ENCODE measurements at regions not wholly inside any gene's neighbourhood (a gene's known extent, or its start where the extent isn't known, plus 50 kb on each side); places are given as distances from the start of the nearest gene placed in this dataset.

DNA sequence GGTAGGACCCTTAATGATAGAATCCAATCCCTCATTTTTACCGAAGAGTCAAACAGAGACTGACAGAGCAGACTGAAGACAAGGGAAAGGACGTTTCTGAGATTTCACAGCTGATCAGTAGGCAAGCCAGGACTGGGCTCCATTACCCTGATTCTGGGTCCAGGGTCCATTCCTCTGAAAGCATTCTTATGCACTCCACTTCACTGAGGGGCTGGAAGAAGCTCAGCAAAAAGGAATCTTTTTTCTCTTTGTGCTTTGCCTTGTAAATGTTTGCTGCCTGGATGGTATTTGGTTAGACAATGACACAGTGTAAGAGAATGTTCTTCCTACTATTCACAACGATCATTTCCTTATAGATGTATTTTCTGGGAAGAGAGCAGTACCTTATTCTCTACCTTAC, 331.3 kb upstream of the PROX1 start:
- DNase-seq, result no peak

DNA sequence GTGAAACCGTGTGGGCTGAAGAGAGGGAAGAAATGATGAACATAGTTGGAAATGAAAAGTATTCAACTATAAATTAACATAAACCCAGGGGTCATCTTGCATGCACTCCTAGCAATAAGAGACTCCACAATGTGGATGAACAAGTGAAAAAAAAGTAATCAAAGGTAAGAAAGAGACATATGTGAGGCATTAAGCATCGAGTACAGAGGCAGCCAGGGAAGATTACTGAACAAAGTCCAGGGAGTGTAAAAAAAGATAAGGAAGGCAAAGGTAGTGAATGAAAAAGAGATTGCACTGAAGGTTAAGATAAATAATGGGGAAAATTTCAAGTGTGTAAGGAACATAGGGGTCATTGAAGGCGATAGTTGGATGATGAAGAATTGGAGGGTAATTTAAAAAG, 330.8 kb upstream of the PROX1 start:
- DNase-seq, result no peak

DNA sequence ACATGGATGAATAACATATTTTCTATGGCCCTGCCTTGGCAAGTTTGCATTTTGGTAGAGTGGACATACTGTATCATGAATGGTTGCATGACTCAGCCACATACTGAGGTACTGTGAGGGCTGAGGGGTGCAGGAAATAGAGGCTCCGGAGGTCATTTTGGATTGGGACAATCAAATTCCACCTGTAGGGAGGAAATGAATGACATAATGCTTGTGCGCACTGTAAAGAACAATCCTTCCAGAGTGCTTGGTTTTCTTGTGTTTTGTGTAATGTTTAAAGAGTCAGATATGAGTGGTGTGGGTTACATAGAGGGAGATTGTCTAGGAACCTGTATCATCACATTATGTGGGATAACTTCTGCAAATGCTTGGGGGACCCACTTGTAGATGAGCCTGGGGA, 329.9 kb upstream of the PROX1 start:
- DNase-seq, result no peak

DNA sequence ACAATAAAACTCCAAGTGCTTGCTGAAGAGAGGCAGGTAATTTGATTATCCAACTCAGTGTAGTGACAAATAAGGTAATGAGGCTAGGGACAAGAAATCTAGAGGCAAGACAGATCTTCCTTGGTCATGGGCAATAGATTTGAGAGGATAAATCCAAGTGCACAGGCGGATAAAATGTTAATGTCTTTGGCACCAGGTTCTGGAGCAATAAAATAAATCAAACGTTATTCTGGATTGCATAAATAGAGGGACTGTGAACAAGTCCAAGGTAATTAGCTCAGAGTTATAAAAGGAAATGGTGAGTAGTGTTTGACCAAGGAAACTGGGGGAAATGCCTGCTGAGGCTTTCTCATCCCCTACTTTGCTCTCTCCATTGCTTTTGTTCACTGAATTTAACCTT, 329.3 kb upstream of the PROX1 start:
- peak; percentile 64 for DNase-seq

DNA sequence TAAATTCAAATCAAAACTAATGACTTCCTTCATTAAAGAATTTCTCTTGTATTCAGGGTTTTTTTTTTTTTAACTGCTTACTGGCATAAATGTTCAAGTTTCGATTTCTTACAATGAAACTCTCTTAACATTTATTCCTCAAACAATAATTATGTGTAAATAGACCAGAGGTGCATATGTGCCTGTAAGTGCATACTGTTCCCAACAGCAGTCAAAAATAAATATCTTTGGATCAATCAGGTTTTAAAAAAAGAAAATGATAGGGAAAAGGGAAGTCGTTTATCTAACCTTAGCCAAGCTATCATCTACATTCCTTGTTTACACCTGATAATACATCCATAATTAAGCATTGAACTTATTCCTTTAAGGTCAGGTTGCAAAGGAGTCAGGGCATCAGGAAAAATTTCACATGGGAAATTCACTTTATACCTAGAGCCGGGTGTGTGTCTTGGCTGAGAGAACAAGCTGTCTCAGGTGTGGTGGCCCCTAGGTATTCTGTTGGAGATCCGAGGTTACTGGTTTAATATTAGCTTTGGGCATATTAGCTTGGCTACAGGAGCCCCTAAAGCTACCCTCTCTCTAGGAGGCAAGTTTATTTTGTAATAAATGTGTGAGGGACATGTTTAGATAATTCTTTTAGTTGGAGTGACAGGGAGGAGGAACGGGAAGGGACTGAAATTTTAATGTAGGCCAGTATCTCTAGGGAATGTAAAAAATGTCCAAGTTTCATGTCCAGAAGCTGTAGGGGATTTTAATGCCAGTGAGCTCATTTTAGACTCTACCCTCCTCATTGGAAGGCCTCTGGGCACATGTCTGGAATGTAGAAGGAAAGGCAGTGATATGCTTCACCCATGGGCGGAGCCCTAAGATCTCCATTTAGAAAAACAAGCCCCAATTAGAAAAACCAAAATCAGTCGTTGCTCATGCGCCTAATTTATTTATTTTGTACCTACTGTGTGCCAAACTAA, 327.9 kb upstream of the PROX1 start:
- peak; percentile 13 for DNase-seq

DNA sequence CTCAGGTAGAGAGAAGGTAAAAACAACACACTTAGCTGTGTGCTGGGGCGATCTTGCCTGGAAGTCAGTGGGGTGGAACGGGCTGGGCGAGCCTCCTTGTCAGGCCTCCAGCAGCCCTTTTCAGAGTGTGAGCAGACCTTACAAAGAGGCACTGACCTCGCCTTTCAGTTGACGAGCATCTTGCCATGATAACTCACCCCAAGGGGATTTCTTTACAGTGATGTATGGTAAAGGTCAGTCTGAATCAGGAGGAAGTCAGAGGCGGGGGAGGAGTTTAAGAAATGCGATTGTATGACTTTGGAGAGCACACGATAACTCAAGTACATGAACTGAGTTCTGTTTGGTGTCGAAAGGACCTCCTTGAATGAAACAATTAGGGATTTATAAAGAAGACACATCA, 326.5 kb upstream of the PROX1 start:
- DNase-seq, result no peak

DNA sequence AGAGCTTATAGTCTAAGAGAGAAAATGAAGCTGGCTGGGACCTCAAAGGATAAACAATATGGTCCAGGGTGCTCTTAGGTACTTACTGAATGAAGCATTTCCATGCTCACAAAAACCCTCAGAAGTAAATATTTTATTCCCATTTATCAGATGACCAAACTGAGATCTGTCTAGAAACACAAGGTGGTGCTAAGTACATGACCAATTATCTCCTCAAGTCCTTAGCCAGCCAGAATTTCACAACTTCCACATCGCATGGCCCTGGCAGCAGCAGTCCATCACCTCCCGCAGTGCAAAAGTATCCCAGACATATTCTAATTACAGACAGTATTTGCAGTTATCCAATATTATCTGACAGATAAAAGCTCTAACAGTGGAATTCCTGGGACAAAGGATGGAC, 321.7 kb upstream of the PROX1 start:
- peak; percentile 77 for DNase-seq

DNA sequence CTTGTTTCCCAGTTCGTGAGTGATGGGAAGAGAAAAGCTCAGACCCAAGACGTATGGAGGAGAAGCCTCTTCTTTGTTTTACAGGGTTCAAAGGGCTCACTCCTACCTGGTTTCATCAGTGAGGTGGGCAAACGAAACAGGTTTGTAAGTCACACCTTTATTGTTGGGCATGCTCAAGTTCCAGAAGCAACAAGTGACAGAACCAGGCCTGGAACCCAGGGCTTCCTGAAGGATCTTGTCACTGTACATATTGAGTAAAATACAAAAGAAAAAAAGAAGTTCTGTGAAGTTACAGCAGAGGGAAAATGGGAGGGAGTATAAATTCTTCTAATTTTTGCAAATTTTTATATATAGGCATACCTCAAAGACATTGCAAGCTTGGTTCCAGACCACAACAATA, 320.9 kb upstream of the PROX1 start:
- no peak for DNase-seq

DNA sequence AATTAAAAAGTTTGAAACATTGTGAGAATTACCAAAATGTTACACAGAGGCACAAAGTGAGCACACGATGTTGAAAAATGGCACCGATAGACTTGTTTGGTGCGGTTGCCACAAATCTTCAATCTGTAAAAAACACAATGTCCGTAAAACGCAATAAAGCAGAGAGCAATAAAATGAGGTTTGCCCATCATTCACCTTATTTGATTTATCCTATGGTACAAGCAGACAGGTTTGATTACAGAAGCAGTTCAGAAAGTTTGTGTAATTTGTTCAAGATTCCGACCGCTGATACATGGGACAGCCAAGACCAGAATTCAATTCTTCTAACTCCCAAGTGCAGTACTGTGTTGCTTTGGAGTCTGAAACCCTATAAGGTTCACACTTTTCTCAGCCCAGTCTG, 318.3 kb upstream of the PROX1 start:
- no peak for DNase-seq

DNA sequence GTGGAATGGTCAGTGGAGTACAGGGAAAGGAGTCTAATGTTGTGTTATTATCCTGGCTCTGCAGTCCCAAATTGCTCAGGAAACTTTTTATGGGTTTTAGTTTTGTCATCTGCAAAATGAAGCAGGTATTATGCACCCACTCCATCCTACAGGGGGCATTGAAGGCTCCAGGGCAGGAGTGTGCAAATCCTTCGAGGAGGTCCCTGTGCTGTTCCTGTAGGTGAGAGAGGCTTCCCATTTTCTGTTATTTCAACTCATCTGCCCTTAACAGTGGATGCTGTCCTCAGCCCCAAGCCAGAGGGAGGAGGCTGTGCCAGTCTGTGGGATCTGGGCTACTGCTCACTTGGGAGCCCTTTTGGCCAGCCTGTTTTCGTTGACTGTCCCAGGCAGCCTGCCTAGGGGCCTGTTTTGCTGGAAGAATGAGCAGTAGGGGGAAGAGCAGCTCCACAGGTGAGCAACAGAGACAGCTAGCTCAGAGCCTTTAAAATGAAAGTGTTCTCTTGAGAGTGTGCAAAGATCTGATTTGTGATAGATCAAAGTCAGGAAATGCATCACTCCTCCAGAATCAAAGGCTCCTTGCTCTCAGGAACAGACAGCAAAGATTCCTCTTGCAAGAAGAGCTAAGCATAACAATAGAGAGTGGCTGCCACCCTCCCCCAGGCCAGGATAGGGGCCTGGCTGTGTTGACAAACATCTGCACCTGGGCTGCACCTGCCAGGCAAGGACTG, 317.6 kb upstream of the PROX1 start:
- peak; percentile 88 for DNase-seq

DNA sequence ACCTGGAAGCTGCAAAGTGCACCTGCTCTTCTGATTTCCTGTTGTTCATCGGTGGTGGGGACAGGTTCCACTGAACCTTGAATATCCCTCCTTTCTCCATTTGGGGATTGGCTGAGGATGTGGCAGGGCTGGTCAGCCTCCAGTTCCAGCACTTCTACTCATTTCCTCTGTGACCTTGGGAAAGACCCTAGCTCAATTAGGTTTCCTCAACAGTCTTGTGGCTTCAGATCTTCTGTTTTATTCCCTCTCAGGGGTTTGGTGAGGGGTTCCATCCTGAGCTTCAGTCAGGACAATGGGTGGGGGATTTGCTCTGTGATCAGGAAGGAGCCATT, 317.1 kb upstream of the PROX1 start:
- no peak for DNase-seq

DNA sequence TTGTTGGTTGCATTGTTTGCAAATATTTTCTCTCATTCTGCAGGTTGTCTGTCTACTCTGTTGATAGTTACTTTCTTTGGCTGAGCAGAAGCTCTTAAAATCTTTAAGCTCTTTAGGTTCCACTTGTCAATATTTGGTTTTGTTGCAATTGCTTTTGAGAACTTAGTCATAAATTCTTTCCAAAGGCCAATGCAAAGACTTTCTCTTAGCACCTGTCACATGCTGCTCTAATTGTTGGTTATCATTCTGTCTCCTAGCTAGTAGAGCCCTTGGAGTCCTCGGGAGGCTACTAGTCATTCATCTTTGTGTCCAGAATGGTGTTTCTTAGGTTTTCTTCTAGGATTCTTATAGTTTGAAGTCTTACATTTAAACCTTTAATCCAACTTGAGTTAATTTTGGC, 312.7 kb upstream of the PROX1 start:
- DNase-seq, result peak; percentile 14

DNA sequence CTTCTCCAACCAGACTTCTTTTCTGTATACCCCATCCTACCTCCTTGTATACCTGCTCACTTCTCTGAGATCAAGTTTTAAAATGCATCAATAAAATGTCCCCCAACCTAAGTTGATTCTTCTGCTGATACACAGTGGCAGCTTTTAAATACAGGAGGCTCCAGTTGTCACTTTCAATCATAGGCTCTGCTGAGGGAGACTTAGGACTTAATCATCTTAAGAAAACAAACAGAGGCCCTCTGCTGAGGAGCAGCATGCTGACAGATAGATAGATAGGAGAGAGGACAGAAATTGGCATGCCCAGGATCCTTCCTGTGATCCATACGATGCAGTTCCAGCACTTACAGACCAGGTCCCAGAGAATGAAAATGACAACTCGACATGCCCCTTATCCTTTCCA, 311.0 kb upstream of the PROX1 start:
- no peak for DNase-seq

DNA sequence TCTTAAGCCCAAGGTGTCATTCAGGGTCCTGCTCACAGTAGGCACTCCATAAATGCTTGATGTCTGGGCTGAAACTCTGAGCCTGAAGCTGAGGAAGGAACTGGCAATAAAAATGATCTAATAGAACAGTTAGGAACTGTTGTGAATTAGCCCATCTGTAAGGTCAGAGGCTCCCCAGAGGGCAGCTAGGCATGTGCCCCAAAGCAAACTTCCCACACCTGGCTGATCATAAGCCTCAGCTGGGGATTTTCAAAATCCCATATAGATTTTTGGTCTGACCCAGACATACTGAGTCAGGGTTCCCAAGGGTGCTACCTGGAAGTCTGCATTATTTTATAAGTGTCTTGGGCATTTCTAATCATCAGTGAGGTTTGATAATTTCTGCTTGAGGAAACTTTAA, 309.4 kb upstream of the PROX1 start:
- DNase-seq, result peak; percentile 67

DNA sequence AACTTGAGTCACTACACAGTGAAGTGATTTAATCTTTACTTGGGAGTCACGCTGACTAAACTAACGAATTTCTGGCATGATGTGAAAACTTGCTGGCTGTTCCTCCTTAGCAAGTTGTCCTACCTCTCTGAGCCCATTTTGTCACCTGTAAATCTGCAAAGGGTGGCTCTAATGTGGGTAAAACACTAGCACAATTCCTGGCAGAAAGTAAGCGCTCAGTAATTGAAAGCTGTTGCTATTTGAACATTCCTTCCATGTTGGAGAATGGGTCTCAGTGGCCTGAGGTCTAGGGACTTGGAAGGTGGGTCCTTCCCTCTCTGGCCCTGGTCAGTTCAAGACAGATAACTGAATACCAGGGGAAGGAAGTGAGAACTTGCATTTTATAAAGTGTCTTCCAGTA, 309.0 kb upstream of the PROX1 start:
- DNase-seq, result no peak

DNA sequence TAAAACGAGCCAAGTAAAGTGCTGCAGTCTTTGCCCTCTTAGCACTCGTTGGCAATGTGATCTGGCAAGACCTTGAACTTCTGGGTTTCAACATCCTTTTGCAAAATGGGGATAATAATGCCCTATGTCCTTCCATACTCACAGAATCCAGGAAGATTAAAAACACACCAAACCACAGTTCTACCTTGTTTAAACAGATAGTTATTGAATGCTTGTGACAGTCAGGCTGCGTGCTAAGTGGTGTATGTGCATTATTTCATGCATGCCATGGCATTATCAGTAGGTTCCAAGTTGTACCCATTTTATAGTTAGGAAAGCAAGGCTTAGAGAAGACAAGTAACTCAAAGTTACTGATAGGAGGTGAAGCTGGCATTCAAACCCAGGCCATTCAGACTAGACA, 308.6 kb upstream of the PROX1 start:
- no peak for DNase-seq

DNA sequence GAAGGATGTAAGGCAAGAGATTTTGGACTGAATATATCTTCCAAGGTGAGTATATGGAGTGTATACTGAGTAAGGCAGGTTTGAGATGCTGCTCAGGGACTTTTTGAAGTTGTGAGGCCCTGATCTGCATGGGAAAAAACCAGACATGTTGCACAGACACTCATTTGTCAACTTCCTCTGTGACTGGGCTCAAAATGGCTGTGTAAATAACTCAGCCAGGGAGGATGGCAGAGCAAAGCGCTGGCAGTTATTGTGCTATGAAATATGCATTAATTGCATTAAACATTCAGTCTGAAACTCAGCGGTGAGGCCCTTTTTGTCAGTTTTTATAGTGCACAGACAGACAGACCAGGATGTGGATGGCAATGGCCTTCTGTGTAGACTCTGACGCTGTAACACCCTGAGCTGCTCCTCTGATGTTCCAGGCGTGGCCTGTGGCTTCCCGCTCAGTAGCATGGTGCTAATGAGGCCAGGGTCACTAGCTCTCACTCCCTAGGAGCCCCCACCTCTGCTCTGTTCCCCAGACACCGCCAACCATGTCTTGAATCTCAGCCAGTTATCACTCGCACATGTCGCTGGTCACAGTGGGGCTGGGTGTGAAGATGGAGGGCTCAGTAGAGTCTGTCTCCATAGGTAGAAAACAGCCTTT, 307.0 kb upstream of the PROX1 start:
- DNase-seq, result peak; percentile 83

DNA sequence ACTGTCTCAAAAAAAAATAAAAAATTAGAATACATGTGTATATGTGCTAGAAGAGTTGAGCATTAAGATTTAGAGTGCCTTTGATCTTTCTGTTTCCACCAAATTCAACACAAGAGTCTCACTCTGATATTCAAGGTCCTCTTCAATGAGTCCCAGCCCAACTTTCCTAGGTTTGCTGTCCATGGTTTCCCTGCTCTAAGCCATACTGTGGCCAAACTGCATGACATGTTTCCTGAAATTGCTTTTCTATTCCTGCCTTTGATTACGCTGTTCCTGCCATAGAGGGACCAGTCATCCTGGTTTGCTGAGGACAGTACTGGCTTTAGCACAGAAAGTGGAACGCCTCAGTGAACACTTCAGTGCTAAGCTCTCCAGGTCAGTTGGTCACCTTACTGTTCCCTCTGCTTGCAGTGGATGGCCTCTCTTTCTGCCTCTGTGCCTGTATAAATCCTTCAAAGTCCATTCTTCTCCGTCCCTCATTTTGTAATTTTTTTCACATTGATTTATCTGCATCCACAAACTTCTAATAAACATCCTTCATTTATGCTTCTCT, 305.9 kb upstream of the PROX1 start:
- no peak for DNase-seq

DNA sequence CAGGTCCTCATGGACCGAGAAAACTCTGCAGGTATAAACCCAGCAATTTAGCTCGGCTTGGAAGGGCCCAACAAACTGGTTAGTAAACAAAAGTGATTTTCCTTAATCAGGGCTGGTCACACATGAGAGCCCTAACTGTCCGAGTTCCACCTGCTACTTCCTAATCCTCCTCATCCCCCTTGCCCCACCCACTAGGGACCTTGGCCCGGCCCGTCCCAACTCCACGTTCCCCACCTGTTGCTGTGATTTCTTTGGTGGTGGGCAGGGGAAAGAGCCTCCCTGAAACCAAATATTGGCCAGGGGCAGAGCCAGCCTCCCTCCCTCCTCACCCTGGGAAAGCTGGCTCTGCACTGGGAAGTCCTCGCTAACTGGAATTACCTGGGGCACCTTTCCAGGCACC, 304.2 kb upstream of the PROX1 start:
- DNase-seq, result peak; percentile 31

DNA sequence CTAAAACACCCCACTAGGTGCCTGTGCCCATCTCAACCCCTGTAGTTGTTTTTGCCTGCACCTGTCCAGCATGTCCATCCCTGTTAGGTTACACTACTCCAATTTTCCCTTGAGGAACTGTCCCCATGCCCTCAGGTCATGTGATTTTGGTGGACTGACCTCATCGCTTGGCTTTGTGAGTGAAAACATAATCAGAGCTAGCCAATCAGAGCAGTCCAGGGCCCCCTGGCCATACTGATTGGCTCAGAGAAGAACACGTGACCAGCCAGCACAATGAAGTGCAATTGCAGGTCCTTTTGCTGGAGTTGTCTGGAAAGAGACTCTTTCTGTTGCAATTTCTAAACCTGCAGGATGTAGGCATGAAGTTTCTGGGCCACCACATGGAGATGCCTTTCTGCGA, 303.3 kb upstream of the PROX1 start:
- no peak for DNase-seq

DNA sequence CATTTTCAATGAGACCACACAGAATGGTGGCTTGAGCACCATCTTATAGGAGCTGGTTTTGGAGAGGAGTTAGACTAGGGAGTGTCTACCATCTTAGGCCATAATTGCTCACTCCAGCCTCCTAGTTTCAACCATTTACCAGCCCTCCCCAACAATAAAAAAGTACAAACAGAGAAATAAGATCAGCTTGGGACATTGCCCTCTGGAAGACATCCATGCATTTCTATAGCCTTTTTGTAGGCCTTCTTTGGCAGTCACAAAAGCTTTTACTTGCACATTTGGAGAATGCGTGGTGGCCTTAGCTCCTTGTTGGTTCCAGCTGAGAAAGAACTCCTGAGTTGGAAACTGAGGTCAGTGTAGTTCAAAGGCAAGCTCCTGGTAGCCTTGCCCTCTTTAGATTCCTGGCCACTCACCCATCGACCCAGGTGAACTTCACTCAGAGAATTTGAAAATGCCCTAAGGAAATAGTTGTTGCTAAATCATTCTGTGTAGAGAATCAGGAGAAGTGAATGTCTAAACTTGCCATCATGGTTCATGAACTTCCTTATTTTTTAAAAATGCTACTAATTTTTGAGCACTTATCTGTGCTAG, 301.7 kb upstream of the PROX1 start:
- no peak for DNase-seq

DNA sequence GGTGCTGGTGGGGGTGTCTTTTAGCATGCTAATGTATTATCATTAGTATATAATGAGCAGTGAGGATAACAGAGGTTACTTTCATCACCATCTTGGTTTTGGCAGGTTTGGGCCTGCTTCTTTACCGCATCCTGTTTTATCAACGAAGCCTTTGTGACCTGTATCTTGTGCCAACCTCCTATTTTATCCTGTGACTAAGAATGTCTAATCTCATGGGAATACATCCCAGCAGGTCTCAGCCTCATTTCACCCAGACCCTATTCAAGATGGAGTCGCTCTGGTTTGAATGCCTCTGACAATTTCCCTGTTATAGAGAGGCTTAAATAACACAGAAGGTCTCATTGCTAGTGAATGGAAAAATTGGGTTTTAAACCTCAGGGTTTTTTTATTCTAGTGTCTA, 300.8 kb upstream of the PROX1 start:
- DNase-seq, result peak; percentile 53

DNA sequence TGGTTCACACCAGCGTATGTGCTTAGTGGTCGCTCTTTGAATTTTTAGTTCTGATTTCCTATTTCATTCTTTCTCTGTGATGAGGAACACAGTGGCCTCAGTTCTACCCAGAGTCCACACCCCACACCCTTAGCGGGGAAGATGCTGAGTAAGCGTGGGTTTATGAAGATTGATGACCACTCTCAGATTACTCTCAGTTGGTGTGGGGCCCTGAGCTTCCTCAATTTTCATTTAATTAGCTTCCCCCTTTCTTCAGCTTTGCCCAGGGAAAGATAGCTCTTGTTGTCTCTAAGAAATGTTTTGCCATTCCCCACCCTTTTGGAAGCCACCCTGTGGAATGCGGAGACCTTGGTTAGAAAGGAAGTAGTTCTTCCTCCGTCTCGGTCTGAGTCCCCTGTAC, 299.9 kb upstream of the PROX1 start:
- DNase-seq, result peak; percentile 41
